Testis (tissue), 2 donors: ENCODE measurements at regions not wholly inside any gene's neighbourhood (a gene's known extent, or its start where the extent isn't known, plus 50 kb on each side); places are given as distances from the start of the nearest gene placed in this dataset.

ENCODE experiments used
- CTCF ChIP-seq, 3 experiments: fragments of 450-650 bp in 2 of 3; fragments of 200-600 bp in 1 of 3; sonication (generic) in 1 of 3; IDR thresholded peaks; one replicate each; pipeline ENCODE4 v1.5.1; 2016 to 2019; ENCODE audit warnings: antibody characterized with exemption in 3 of 3, mild to moderate bottlenecking in 2 of 3, moderate library complexity in 1 of 3
- POLR2A ChIP-seq: fragments of 450-650 bp; IDR thresholded peaks from one replicate; pipeline ENCODE4 v1.6.1; 2017; ENCODE audit warnings: antibody characterized with exemption, mild to moderate bottlenecking, moderate library complexity

- no peak for TF ChIP-seq CTCF (IDR thresholded peaks at IDR 0.05)
- TF ChIP-seq POLR2A, result no peak
Measured at GRCh38 chr11:30116512-30116911, 99.7 kb upstream of the KCNA4 start.
